ENCODE measurements at regions not wholly inside any gene's neighbourhood (a gene's known extent, or its start where the extent isn't known, plus 50 kb on each side); places are given as distances from the start of the nearest gene placed in this dataset.

DNA sequence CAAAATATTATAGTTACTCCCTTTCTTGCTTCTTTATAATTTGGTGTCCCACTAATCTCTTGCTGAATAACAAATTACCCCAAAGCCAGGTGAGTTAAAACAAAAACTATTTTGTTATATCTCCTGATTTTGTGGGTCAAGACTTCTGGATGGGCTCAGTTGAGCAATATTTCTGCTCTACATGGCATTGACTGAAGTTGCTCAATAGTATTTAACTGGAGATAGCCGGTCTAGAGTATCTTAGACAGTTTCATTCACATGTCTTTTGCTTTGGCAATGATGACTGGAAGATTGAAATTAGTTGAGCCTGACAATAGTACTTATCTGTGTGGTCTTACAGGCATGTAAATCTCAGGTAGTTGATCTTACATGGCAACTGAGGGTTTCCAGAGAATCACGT, 51.0 kb upstream of the TP63 start:
- Histone ChIP-seq H3K4me3 (ENCODE audit: low read length) (no peak overlapping the region), H3K4me1 (ENCODE audit: insufficient read depth, low read length) (no peaks in the 10 kb centered on the region), H3K9me3 (ENCODE audit: low read length) (no peaks in the 10 kb centered on the region), H3K27me3 (ENCODE audit: insufficient read depth, low read length, poor library complexity, severe bottlenecking) (no peaks in the 10 kb centered on the region), H3K27ac (ENCODE audit: low read depth, low read length) (no peak overlapping the region), H3K36me3 (ENCODE audit: insufficient read depth, low read length) (no peaks in the 10 kb centered on the region)
- Mint-ChIP-seq H3K4me1 (no peaks in the 10 kb centered on the region), H3K27me3 (peaks cover 0 to 5% of the 10 kb centered on the region in 2 donors), H3K36me3 (peaks cover 0 to 4% (median 1%) of the 10 kb centered on the region in 3 donors), H3K9me3 (no peaks in the 10 kb centered on the region), H3K4me3 (no peak overlapping the region), H3K27ac (no peak overlapping the region)
- POLR2A ChIA-PET = no interaction called here
- no peak for DNase-seq
- CTCF ChIA-PET = no interaction called here

All from CD8-positive, alpha-beta memory T cell (primary cell).